Hepatocyte (in vitro differentiated cells): ENCODE measurements at regions not wholly inside any gene's neighbourhood (a gene's known extent, or its start where the extent isn't known, plus 50 kb on each side); places are given as distances from the start of the nearest gene placed in this dataset.

Source experiments
- EZH2 ChIP-seq: fragments of 200-600 bp; sonication (generic); IDR thresholded peaks from 2 replicates; pipeline ENCODE4 v1.6.1; 2016; ENCODE audit warnings: antibody characterized with exemption, mild to moderate bottlenecking, borderline replicate concordance
- TF ChIP-seq, protein P1 (sequence below): fragments of 200-600 bp; sonication (generic); IDR thresholded peaks from 2 replicates; pipeline ENCODE4 v1.5.1; 2016; ENCODE audit warnings: antibody characterized with exemption, mild to moderate bottlenecking; ENCODE audit not compliant: poor library complexity

DNA sequence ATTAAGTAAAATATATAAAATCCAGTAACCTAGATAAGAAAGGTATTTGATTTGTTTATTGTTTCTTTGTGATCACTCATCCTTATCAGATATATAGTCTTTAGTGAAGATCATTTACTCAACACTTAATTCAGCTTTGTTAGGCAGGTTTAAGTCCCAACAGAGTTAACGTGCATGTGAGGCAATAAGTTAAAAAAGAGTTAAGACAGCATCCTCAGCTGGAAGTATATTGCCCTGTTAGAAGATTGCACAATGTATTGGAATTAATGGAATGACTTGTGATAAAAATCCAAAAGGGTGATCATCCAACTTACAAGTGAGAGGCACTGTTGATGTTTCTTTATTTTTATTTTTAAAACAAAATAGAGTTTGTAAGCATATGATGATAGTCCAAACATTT lies 1162.1 kb downstream of the RAPGEF2 start:
- TF ChIP-seq, protein P1, sequence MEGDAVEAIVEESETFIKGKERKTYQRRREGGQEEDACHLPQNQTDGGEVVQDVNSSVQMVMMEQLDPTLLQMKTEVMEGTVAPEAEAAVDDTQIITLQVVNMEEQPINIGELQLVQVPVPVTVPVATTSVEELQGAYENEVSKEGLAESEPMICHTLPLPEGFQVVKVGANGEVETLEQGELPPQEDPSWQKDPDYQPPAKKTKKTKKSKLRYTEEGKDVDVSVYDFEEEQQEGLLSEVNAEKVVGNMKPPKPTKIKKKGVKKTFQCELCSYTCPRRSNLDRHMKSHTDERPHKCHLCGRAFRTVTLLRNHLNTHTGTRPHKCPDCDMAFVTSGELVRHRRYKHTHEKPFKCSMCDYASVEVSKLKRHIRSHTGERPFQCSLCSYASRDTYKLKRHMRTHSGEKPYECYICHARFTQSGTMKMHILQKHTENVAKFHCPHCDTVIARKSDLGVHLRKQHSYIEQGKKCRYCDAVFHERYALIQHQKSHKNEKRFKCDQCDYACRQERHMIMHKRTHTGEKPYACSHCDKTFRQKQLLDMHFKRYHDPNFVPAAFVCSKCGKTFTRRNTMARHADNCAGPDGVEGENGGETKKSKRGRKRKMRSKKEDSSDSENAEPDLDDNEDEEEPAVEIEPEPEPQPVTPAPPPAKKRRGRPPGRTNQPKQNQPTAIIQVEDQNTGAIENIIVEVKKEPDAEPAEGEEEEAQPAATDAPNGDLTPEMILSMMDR, result no peak
- no peak for TF ChIP-seq EZH2
